Testis (tissue), 2 donors: ENCODE measurements at regions not wholly inside any gene's neighbourhood (a gene's known extent, or its start where the extent isn't known, plus 50 kb on each side); places are given as distances from the start of the nearest gene placed in this dataset.

Source experiments
- CTCF ChIP-seq, 3 experiments: fragments of 450-650 bp in 2 of 3; fragments of 200-600 bp in 1 of 3; sonication (generic) in 1 of 3; IDR thresholded peaks; one replicate each; pipeline ENCODE4 v1.5.1; 2016 to 2019; ENCODE audit warnings: antibody characterized with exemption in 3 of 3, mild to moderate bottlenecking in 2 of 3, moderate library complexity in 1 of 3
- POLR2A ChIP-seq: fragments of 450-650 bp; IDR thresholded peaks from one replicate; pipeline ENCODE4 v1.6.1; 2017; ENCODE audit warnings: antibody characterized with exemption, mild to moderate bottlenecking, moderate library complexity

GRCh38 chr20:48096212-48096875 is 311.1 kb upstream of the SULF2 start:
- TF ChIP-seq POLR2A (no peak), CTCF (IDR thresholded peaks at IDR 0.05) (no peak)
